Gastroesophageal sphincter (tissue), 3 donors: ENCODE measurements at regions not wholly inside any gene's neighbourhood (a gene's known extent, or its start where the extent isn't known, plus 50 kb on each side); places are given as distances from the start of the nearest gene placed in this dataset.

ENCODE experiments used
- CTCF ChIP-seq, 4 experiments: fragments of 200-600 bp in 2 of 4; fragments of 450-650 bp in 2 of 4; sonication (generic) in 1 of 4; IDR thresholded peaks; one replicate each; pipeline ENCODE4 v1.5.1; 2017 to 2019; ENCODE audit warnings: antibody characterized with exemption in 4 of 4, mild to moderate bottlenecking in 2 of 4, moderate library complexity in 2 of 4
- EP300 ChIP-seq: sonication (generic); formaldehyde crosslinking; IDR thresholded peaks from one replicate; pipeline ENCODE4 v1.6.1; 2017; ENCODE audit warnings: antibody characterized with exemption, mild to moderate bottlenecking
- POLR2A ChIP-seq, 2 donors: fragments of 450-650 bp; IDR thresholded peaks; one replicate each; pipeline ENCODE4 v1.6.1; 2017; ENCODE audit warnings: antibody characterized with exemption in 2 of 2, mild to moderate bottlenecking in 2 of 2, moderate library complexity in 1 of 2

- TF ChIP-seq CTCF (IDR thresholded peaks at IDR 0.05) (no peak), POLR2A (IDR thresholded peaks at IDR 0.05) (no peak), EP300 (no peak)
These were observed 99.4 kb upstream of the SPANXC start for GRCh38 chrX:141341743-141342142.
